ENCODE measurements at regions not wholly inside any gene's neighbourhood (a gene's known extent, or its start where the extent isn't known, plus 50 kb on each side); places are given as distances from the start of the nearest gene placed in this dataset.

GRCh38 chr10:42973870-42974692, 102.8 kb upstream of the RET start:
- no peak for DNase-seq

GRCh38 chr10:42974693-42975002, 102.2 kb upstream of the RET start:
- DNase-seq, result no peak

GRCh38 chr10:42975005-42975493, 101.8 kb upstream of the RET start:
- peak; percentile 59 for DNase-seq

- no peak for DNase-seq
These were observed 101.1 kb upstream of the RET start for GRCh38 chr10:42975558-42976340.

- DNase-seq, result no peak
These were observed 100.4 kb upstream of the RET start for GRCh38 chr10:42976351-42977031.

- DNase-seq, result no peak
These were observed 99.8 kb upstream of the RET start for GRCh38 chr10:42977032-42977416.

- peak; percentile 13 for DNase-seq
These were observed 97.7 kb upstream of the RET start for GRCh38 chr10:42979181-42979580.

GRCh38 chr10:42979721-42980467, 97.0 kb upstream of the RET start:
- DNase-seq, result no peak

GRCh38 chr10:42980553-42981357, 96.1 kb upstream of the RET start:
- no peak for DNase-seq

- DNase-seq, result no peak
These were observed 95.3 kb upstream of the RET start for GRCh38 chr10:42981358-42982236.

GRCh38 chr10:42982891-42983506, 93.9 kb upstream of the RET start:
- DNase-seq, result peak; percentile 8

GRCh38 chr10:42983591-42983990, 93.3 kb upstream of the RET start:
- no peak for DNase-seq

- no peak for DNase-seq
These were observed 92.7 kb upstream of the RET start for GRCh38 chr10:42984035-42984610.

GRCh38 chr10:42984761-42985325, 92.0 kb upstream of the RET start:
- DNase-seq, result no peak

- no peak for DNase-seq
These were observed 91.2 kb upstream of the RET start for GRCh38 chr10:42985436-42986316.

- DNase-seq, result no peak
These were observed 90.2 kb upstream of the RET start for GRCh38 chr10:42986633-42987032.

- peak; percentile 42 for DNase-seq
These were observed 89.7 kb upstream of the RET start for GRCh38 chr10:42987121-42987541.

GRCh38 chr10:42987575-42987974, 89.3 kb upstream of the RET start:
- DNase-seq, result no peak

- no peak for DNase-seq
These were observed 88.8 kb upstream of the RET start for GRCh38 chr10:42988069-42988468.

All from MV-4-11 (cell line).